ENCODE measurements at regions not wholly inside any gene's neighbourhood (a gene's known extent, or its start where the extent isn't known, plus 50 kb on each side); places are given as distances from the start of the nearest gene placed in this dataset.

DNA sequence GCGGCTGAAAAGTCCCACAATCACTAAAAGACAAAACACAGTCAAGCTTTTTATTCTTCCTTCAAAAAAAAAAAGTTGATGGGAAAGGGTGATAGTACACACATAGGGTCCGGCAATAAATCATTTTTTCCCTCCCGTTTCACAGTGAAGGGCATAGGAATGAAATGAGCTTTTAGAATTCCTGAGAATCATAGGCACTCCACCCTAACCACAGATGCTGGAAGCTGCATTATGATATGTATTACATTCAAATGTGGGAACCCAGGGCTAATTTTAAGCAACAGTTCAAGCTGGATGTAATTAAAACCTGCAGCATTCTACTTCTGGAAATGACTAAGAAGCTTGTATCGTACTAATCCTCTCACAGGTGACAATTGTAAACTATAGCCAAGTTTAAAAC lies 75.7 kb upstream of the KCNJ15 start:
- no peaks in the 10 kb centered on the region for H3K36me3 ChIP-seq (ENCODE audit: control insufficient read depth in 4 of 4, insufficient read depth in 3 of 4, low read depth in 1 of 4, low read length in 3 of 4)
- H3K27ac ChIP-seq (ENCODE audit: low read depth in 1 of 2, low read length in 2 of 2): no peak overlapping the region
- 80% methylated on average over 4 of the region's 4 CpGs for WGBS
- peaks cover 0 to 6% (median 0%) of the 10 kb centered on the region in 4 donors for H3K27me3 ChIP-seq (ENCODE audit: control insufficient read depth in 4 of 4, insufficient read depth in 4 of 4, low read length in 3 of 4)
- no peaks in the 10 kb centered on the region for H3K9me3 ChIP-seq (ENCODE audit: control insufficient read depth in 4 of 4, low read length in 3 of 4)
- no peak for DNase-seq (ENCODE audit: low spot score)
- H3K9ac ChIP-seq (ENCODE audit: low read depth in 1 of 2, low read length in 2 of 2): no peak overlapping the region
- H3K4me3 ChIP-seq (ENCODE audit: low read depth in 1 of 3, low read length in 3 of 3): no peak overlapping the region
- H3K4me1 ChIP-seq (ENCODE audit: control insufficient read depth in 4 of 4, insufficient read depth in 4 of 4, low read length in 3 of 4): no peaks in the 10 kb centered on the region
- TF ChIP-seq GABPA (IDR thresholded peaks at IDR 0.05 in 1 of 2, conservative IDR thresholded peaks at IDR 0.05 in 1 of 2) (no peak), YY1 (IDR thresholded peaks at IDR 0.05) (no peak), NR2F2 (IDR thresholded peaks at IDR 0.05) (no peak), SP1 (IDR thresholded peaks at IDR 0.05) (no peak)
- TF ChIP-seq, protein P1, sequence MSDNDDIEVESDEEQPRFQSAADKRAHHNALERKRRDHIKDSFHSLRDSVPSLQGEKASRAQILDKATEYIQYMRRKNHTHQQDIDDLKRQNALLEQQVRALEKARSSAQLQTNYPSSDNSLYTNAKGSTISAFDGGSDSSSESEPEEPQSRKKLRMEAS (IDR thresholded peaks at IDR 0.05): no peak

DNA sequence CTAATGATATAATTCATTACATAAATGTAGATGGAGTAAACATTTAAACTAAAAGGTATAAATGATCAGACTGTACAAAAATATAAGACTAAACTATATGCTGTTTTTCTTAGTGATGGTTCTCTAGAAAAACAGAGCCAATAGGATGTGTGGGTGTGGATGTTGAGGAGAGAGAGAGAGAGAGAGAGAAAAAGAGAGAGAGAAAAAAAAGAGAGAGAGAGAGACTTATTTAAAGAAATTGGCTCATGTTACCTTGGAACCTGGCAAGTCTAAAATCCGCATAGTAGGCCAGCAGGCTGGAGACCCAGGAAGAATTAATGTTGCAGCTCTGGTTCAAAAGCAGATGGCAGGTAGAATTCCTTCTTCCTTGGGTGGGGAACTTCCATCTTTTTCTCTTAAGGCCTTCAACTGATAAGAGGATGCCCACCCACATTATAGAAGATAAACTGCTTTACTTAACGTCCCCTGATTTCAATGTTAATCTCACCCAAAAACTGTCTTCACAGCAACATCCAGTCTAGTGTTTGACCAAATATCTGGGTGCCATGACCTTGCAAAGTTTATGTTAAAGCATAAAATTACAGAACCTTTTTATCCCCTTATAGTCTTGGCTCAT lies 74.3 kb upstream of the KCNJ15 start:
- WGBS: 49% methylated on average over 2 of the region's 2 CpGs
- TF ChIP-seq GABPA (IDR thresholded peaks at IDR 0.05 in 1 of 2, conservative IDR thresholded peaks at IDR 0.05 in 1 of 2) (no peak), FOXA2 (IDR thresholded peaks at IDR 0.05) (no peak), SP1 (IDR thresholded peaks at IDR 0.05) (no peak), JUND (IDR thresholded peaks at IDR 0.05) (no peak), FOXA1 (IDR thresholded peaks at IDR 0.05) (no peak), RAD21 (IDR thresholded peaks at IDR 0.05) (no peak), HNF4G (IDR thresholded peaks at IDR 0.05) (no peak), NR2F2 (IDR thresholded peaks at IDR 0.05) (no peak), EGR1 (IDR thresholded peaks at IDR 0.05; ENCODE audit: low read depth in 2 of 2) (no peak)
- TF ChIP-seq, protein P2, sequence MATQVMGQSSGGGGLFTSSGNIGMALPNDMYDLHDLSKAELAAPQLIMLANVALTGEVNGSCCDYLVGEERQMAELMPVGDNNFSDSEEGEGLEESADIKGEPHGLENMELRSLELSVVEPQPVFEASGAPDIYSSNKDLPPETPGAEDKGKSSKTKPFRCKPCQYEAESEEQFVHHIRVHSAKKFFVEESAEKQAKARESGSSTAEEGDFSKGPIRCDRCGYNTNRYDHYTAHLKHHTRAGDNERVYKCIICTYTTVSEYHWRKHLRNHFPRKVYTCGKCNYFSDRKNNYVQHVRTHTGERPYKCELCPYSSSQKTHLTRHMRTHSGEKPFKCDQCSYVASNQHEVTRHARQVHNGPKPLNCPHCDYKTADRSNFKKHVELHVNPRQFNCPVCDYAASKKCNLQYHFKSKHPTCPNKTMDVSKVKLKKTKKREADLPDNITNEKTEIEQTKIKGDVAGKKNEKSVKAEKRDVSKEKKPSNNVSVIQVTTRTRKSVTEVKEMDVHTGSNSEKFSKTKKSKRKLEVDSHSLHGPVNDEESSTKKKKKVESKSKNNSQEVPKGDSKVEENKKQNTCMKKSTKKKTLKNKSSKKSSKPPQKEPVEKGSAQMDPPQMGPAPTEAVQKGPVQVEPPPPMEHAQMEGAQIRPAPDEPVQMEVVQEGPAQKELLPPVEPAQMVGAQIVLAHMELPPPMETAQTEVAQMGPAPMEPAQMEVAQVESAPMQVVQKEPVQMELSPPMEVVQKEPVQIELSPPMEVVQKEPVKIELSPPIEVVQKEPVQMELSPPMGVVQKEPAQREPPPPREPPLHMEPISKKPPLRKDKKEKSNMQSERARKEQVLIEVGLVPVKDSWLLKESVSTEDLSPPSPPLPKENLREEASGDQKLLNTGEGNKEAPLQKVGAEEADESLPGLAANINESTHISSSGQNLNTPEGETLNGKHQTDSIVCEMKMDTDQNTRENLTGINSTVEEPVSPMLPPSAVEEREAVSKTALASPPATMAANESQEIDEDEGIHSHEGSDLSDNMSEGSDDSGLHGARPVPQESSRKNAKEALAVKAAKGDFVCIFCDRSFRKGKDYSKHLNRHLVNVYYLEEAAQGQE (IDR thresholded peaks at IDR 0.05): no peak
- TF ChIP-seq, protein P1 (IDR thresholded peaks at IDR 0.05): no peak
- TF ChIP-seq, protein P3, sequence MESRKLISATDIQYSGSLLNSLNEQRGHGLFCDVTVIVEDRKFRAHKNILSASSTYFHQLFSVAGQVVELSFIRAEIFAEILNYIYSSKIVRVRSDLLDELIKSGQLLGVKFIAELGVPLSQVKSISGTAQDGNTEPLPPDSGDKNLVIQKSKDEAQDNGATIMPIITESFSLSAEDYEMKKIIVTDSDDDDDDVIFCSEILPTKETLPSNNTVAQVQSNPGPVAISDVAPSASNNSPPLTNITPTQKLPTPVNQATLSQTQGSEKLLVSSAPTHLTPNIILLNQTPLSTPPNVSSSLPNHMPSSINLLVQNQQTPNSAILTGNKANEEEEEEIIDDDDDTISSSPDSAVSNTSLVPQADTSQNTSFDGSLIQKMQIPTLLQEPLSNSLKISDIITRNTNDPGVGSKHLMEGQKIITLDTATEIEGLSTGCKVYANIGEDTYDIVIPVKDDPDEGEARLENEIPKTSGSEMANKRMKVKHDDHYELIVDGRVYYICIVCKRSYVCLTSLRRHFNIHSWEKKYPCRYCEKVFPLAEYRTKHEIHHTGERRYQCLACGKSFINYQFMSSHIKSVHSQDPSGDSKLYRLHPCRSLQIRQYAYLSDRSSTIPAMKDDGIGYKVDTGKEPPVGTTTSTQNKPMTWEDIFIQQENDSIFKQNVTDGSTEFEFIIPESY (IDR thresholded peaks at IDR 0.05): no peak
- TF ChIP-seq, protein P4, sequence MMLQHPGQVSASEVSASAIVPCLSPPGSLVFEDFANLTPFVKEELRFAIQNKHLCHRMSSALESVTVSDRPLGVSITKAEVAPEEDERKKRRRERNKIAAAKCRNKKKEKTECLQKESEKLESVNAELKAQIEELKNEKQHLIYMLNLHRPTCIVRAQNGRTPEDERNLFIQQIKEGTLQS (IDR thresholded peaks at IDR 0.05): no peak
- TF ChIP-seq, protein P5, sequence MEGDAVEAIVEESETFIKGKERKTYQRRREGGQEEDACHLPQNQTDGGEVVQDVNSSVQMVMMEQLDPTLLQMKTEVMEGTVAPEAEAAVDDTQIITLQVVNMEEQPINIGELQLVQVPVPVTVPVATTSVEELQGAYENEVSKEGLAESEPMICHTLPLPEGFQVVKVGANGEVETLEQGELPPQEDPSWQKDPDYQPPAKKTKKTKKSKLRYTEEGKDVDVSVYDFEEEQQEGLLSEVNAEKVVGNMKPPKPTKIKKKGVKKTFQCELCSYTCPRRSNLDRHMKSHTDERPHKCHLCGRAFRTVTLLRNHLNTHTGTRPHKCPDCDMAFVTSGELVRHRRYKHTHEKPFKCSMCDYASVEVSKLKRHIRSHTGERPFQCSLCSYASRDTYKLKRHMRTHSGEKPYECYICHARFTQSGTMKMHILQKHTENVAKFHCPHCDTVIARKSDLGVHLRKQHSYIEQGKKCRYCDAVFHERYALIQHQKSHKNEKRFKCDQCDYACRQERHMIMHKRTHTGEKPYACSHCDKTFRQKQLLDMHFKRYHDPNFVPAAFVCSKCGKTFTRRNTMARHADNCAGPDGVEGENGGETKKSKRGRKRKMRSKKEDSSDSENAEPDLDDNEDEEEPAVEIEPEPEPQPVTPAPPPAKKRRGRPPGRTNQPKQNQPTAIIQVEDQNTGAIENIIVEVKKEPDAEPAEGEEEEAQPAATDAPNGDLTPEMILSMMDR (IDR thresholded peaks at IDR 0.05; ENCODE audit: low read depth, low read length, missing input control): no peak
- no peak for DNase-seq (ENCODE audit: low spot score)
- no peaks in the 10 kb centered on the region for H3K4me1 ChIP-seq (ENCODE audit: control insufficient read depth in 4 of 4, insufficient read depth in 4 of 4, low read length in 3 of 4)
- H3K4me3 ChIP-seq (ENCODE audit: low read depth in 1 of 3, low read length in 3 of 3): no peak overlapping the region
- no peak overlapping the region for H3K9ac ChIP-seq (ENCODE audit: low read depth in 1 of 2, low read length in 2 of 2)
- H3K36me3 ChIP-seq (ENCODE audit: control insufficient read depth in 4 of 4, insufficient read depth in 3 of 4, low read depth in 1 of 4, low read length in 3 of 4): no peaks in the 10 kb centered on the region
- H3K9me3 ChIP-seq (ENCODE audit: control insufficient read depth in 4 of 4, low read length in 3 of 4): no peaks in the 10 kb centered on the region
- peaks cover 0 to 6% (median 0%) of the 10 kb centered on the region in 4 donors for H3K27me3 ChIP-seq (ENCODE audit: control insufficient read depth in 4 of 4, insufficient read depth in 4 of 4, low read length in 3 of 4)
- no peak overlapping the region for H3K27ac ChIP-seq (ENCODE audit: low read depth in 1 of 2, low read length in 2 of 2)
